ENCODE measurements at regions not wholly inside any gene's neighbourhood (a gene's known extent, or its start where the extent isn't known, plus 50 kb on each side); places are given as distances from the start of the nearest gene placed in this dataset.

GRCh38 chr3:16658004-16658924 is 53.0 kb upstream of the DAZL start:
- TF ChIP-seq CTCF (conservative IDR thresholded peaks at IDR 0.05): no peak
- no peak for TF ChIP-seq ZFX (IDR thresholded peaks at IDR 0.05)
- H3K27ac ChIP-seq: no peak overlapping the region

DNA sequence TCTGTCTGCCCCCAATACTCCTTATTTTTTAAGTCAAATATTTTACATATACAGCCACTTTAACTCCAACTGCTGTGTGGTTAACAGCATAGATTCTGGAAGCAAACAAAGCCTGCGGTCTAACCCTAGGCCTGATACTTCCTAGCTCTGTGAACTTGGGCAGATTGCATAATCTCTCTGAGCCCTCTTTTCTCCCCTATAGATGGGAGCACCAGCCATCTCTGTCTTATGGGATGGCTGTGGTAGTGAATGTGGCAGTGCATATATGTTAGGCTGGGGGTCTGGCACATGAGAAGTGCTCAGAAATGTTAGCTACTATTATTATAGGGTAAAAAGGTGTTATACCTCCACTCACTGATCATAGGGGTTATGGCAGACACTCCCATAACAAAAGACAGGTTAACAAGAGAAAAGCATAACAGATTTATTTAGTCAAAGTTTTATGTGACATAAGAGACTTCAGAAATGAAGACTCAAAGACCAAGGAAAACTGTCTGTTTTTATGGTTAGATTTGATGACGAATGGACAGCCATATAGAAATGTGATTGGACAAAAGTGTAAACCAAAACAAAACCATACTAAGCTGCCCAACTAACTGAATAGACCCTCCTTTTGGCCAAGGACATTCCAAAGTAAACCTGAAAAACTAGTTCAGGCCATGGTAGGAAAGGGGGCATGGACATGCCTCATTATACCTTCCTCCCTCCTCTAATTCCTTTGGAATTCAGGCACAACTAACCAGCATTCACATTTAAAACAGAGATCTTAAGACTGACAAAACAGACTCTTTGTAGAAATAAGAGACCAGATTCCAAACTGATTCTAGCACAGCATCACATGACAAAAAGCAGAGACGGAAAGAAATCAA is 53.9 kb upstream of the DAZL start:
- H3K27ac ChIP-seq: no peak overlapping the region
- no peak for TF ChIP-seq ZFX (IDR thresholded peaks at IDR 0.05)
- no peak for TF ChIP-seq CTCF (conservative IDR thresholded peaks at IDR 0.05)

DNA sequence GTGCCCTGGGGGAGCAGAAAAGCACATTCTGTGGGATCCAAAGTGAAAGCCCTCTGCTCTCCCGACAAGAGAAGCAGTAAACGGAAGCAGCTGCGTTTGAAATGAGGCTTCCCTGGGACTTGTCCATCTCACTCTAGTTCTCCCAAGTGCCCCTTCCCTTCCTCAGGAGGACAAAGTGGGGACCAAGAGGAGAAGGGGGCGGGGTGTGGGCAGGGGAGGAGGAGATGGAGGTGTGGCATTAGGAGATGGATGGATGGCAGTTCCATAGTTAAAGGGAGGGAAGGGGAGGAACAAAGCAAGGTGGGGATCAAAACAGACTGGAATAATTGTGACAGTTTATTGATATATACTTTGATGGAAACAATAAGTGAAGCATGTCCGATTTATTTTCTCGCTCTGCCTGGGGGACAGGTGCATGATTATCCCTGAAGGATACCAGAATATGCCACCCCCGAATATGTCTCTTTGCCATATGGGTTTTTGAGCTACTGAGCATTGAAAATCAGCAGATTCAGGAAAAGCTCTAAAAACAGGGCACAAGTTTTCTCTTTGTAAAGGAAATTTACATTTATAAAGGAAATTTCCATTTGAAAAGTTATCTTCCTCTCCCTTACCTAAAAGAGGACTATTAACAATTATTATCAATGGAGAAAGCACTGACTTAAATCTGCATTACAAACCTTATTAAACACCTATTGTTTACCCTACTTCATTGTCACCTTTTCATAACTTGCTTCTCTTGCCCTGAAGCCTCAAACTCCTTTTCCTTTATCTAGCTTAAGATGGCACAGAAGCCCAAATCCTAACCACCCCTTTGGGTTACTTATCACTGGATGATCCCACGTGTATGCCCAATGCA is 58.9 kb upstream of the DAZL start:
- no peak for TF ChIP-seq CTCF (conservative IDR thresholded peaks at IDR 0.05)
- TF ChIP-seq ZFX (IDR thresholded peaks at IDR 0.05): no peak
- H3K27ac ChIP-seq: no peak overlapping the region

- TF ChIP-seq ZFX (IDR thresholded peaks at IDR 0.05) (no peak), CTCF (conservative IDR thresholded peaks at IDR 0.05) (no peak)
- H3K27ac ChIP-seq: no peak overlapping the region
Observed at GRCh38 chr3:16665282-16665741, 60.1 kb upstream of the DAZL start.

- no peak overlapping the region for H3K27ac ChIP-seq
- TF ChIP-seq CTCF (conservative IDR thresholded peaks at IDR 0.05) (no peak), ZFX (IDR thresholded peaks at IDR 0.05) (no peak)
Observed at GRCh38 chr3:16666206-16666605, 61.0 kb upstream of the DAZL start.

- TF ChIP-seq CTCF (conservative IDR thresholded peaks at IDR 0.05): no peak
- no peak for TF ChIP-seq ZFX (IDR thresholded peaks at IDR 0.05)
- H3K27ac ChIP-seq: no peak overlapping the region
Observed at GRCh38 chr3:16667633-16668032, 62.4 kb upstream of the DAZL start.
